ENCODE measurements at regions not wholly inside any gene's neighbourhood (a gene's known extent, or its start where the extent isn't known, plus 50 kb on each side); places are given as distances from the start of the nearest gene placed in this dataset.

DNA sequence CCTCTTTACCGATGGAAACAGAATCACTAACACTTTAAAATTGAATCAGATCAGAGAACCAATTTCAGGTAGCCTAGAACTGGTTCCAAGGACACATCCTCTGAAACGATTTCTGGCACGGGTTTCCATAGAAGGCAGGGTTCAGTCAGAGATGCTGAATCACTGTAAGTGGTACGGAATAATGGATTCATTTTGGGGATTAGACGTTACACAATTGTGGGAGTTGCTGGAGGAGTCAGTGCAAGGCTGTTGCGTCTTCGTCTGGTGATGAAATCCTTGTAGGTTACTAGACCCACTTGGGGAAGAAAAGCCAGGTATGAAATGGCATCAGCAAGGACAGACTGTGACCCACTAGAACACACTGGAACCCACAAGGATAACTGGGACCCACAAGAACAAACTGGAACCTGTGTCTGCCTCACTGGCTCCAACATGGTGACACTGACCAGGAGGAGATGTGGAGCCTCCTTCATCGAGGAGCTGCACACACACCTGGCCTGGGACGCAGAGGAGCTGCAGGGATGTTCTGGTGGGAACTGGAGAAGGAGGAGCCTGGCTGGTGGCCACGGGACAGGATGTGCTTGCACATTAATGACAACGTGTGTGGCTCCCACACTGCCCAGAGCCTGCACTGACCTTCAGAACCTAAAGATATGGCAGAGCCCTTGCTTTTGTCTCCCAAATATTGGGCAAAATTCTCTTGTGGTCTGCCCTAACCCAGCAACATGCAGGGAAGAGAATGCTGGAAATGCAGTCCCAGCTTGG lies 105.1 kb downstream of the TRAPPC11 start:
- DNase-seq (ENCODE audit: low read depth), result no peak
- no peak overlapping the region for H3K4me3 ChIP-seq (ENCODE audit: low read length)
- TF ChIP-seq, protein P1, sequence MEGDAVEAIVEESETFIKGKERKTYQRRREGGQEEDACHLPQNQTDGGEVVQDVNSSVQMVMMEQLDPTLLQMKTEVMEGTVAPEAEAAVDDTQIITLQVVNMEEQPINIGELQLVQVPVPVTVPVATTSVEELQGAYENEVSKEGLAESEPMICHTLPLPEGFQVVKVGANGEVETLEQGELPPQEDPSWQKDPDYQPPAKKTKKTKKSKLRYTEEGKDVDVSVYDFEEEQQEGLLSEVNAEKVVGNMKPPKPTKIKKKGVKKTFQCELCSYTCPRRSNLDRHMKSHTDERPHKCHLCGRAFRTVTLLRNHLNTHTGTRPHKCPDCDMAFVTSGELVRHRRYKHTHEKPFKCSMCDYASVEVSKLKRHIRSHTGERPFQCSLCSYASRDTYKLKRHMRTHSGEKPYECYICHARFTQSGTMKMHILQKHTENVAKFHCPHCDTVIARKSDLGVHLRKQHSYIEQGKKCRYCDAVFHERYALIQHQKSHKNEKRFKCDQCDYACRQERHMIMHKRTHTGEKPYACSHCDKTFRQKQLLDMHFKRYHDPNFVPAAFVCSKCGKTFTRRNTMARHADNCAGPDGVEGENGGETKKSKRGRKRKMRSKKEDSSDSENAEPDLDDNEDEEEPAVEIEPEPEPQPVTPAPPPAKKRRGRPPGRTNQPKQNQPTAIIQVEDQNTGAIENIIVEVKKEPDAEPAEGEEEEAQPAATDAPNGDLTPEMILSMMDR (conservative IDR thresholded peaks at IDR 0.05; ENCODE audit: low read length), result no peak

- no peak overlapping the region for H3K4me3 ChIP-seq (ENCODE audit: low read length)
- TF ChIP-seq, protein P1 (conservative IDR thresholded peaks at IDR 0.05; ENCODE audit: low read length), result no peak
These were observed 106.3 kb downstream of the TRAPPC11 start for GRCh38 chr4:183765251-183765911.

DNA sequence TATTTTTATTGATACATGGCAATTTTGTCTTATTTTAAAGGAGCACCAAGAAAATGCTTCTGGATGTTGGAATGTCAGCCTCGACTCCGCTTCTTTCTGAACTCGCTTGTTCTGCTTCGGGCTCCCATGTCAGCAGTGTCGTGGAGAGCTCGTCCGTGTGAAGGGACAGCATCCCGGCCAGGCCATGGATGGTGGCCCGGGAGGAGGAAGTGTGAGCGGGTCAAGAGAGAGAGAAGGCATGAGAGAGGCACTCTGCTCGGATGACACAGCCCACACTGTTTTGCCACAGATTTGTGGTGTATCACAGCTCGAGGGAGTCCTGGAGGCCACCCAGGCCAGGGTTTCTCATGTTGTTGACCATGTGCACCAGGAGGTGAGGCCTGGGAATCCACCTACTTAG lies 107.0 kb downstream of the TRAPPC11 start:
- TF ChIP-seq, protein P1 (conservative IDR thresholded peaks at IDR 0.05; ENCODE audit: low read length), result no peak
- H3K4me3 ChIP-seq (ENCODE audit: low read length), result no peak overlapping the region
- no peak for DNase-seq (ENCODE audit: low read depth)

More at GRCh38 chr4:183765251-183765911, 106.3 kb downstream of the TRAPPC11 start:
- no peak for DNase-seq (ENCODE audit: low read depth)

GRCh38 chr4:183770906-183771305 lies 111.8 kb downstream of the TRAPPC11 start:
- no peak overlapping the region for H3K4me3 ChIP-seq (ENCODE audit: low read length)
- TF ChIP-seq, protein P1 (conservative IDR thresholded peaks at IDR 0.05; ENCODE audit: low read length), result no peak
- DNase-seq (ENCODE audit: low read depth), result no peak

DNA sequence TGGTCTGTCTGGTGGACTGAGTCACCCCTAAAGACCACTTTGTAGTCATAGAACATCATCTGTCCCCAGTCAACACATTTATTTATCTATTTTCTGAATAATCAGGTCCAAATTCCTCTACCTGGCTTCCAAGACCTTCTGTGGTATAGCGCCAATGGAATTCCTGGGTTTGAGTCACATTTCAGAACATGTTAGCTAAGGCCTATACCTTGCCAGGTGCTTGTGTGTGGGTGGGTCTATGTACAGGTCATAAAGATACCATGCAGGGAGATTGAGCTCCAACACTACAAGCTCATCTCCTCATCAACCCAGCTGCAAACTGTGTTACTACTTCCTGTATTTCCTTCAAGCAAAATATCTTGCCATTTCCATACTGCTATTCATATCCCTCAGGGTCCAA lies 113.3 kb downstream of the TRAPPC11 start:
- TF ChIP-seq, protein P1 (conservative IDR thresholded peaks at IDR 0.05; ENCODE audit: low read length), result no peak
- no peak for DNase-seq (ENCODE audit: low read depth)
- H3K4me3 ChIP-seq (ENCODE audit: low read length), result no peak overlapping the region

- no peak for DNase-seq (ENCODE audit: low read depth)
- TF ChIP-seq, protein P1 (conservative IDR thresholded peaks at IDR 0.05; ENCODE audit: low read length), result no peak
- H3K4me3 ChIP-seq (ENCODE audit: low read length), result no peak overlapping the region
These were observed 114.7 kb downstream of the TRAPPC11 start for GRCh38 chr4:183773790-183774189.

- TF ChIP-seq, protein P1 (conservative IDR thresholded peaks at IDR 0.05; ENCODE audit: low read length), result no peak
- DNase-seq (ENCODE audit: low read depth), result no peak
These were observed 121.8 kb upstream of the STOX2 start for GRCh38 chr4:183783306-183783705.

More at GRCh38 chr4:183783306-183783705, 121.8 kb upstream of the STOX2 start:
- no peak overlapping the region for H3K4me3 ChIP-seq (ENCODE audit: low read length)
